Epithelial cell of proximal tubule (primary cell): ENCODE measurements at regions not wholly inside any gene's neighbourhood (a gene's known extent, or its start where the extent isn't known, plus 50 kb on each side); places are given as distances from the start of the nearest gene placed in this dataset.

ENCODE experiments used
- DNase-seq: peaks from one replicate; pipeline ENCODE4 v3.0.0-alpha.2; 2011; ENCODE audit warnings: low read depth
- H3K4me3 ChIP-seq: 2 replicates; pipeline ENCODE4 v1.5.1; 2011; ENCODE audit warnings: low read depth, mild to moderate bottlenecking, low read length
- TF ChIP-seq, protein P1 (sequence below): conservative IDR thresholded peaks from 2 replicates; pipeline ENCODE4 v1.5.1; 2012; ENCODE audit warnings: low read depth, mild to moderate bottlenecking, low read length

DNA sequence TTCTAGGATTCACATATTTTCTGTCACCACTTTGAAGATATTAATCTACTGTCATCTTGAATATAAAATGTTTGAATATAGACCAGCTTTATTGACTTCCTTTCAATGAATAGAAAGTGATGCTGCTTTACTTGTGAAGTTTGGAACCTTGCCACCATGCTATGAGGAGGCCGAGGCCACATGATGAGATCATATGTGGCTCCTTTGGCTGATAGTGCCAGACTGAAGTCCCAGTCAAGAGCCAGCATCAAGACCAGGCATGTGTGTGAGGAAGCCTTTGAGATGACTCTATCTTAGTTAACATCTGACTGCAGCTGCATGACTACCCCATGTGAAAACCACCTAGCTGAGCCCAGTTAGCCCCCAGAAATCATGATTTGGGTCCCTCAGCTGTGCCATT lies 169.5 kb downstream of the OTOR start:
- TF ChIP-seq, protein P1, sequence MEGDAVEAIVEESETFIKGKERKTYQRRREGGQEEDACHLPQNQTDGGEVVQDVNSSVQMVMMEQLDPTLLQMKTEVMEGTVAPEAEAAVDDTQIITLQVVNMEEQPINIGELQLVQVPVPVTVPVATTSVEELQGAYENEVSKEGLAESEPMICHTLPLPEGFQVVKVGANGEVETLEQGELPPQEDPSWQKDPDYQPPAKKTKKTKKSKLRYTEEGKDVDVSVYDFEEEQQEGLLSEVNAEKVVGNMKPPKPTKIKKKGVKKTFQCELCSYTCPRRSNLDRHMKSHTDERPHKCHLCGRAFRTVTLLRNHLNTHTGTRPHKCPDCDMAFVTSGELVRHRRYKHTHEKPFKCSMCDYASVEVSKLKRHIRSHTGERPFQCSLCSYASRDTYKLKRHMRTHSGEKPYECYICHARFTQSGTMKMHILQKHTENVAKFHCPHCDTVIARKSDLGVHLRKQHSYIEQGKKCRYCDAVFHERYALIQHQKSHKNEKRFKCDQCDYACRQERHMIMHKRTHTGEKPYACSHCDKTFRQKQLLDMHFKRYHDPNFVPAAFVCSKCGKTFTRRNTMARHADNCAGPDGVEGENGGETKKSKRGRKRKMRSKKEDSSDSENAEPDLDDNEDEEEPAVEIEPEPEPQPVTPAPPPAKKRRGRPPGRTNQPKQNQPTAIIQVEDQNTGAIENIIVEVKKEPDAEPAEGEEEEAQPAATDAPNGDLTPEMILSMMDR: no peak
- no peak for DNase-seq
- no peak overlapping the region for H3K4me3 ChIP-seq

DNA sequence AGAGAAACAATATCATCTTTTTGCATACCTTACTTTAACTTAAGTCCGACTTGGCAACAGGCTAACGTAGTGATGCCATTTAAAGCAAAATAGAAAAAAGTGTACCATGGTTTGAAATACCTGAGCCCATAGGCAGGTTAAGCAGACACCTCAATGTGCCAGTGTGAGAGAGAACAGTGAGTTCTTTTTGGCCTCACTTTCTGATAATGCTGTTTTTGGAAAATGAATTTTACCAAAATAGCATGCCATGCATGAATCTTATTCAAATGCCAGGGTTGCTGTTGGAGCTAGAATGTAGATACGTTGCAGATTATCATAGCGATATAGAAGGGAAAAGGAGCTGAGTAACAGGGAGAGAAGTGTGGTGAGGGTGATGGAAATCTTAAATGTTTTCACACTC lies 170.2 kb downstream of the OTOR start:
- TF ChIP-seq, protein P1: no peak
- no peak overlapping the region for H3K4me3 ChIP-seq
- no peak for DNase-seq

DNA sequence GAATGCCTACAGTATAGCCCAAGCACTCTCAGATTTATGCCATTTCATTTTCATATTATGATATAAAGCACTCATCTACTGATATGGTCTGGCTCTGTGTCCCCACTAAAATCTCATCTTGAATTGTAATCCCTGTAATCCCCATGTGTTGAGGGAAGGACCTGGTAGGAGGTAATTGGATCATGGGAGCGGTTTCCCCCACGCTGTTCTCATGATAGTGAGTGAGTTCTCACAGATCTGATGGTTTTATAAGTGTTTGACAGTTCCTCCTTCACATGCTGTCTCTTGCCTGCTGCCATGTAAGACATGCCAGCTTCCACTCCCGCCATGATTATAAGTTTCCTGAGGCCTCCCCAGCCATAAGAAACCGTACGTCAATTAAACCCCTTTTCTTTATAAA lies 171.7 kb downstream of the OTOR start:
- no peak for DNase-seq
- TF ChIP-seq, protein P1: no peak
- H3K4me3 ChIP-seq: no peak overlapping the region

DNA sequence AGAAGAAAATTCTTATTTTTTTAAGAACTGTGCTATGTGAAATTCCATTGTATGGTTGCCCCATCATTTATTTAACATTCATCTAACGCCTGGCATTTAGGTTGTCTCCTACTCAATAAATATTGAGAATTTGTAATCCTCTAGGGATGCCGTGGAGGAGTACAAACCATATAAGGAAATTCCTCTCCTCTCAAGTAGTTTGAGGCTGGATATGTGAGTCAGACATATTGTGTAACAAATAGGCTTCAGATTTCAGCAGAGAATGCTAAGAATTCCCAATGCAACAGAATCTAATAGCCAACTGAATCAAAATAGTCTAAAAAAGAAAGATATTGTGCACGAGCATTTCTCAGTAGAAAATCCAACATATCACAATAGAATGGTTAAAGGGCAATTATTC lies 174.7 kb downstream of the OTOR start:
- TF ChIP-seq, protein P1: no peak
- DNase-seq: peak; percentile 80
- H3K4me3 ChIP-seq: no peak overlapping the region

DNA sequence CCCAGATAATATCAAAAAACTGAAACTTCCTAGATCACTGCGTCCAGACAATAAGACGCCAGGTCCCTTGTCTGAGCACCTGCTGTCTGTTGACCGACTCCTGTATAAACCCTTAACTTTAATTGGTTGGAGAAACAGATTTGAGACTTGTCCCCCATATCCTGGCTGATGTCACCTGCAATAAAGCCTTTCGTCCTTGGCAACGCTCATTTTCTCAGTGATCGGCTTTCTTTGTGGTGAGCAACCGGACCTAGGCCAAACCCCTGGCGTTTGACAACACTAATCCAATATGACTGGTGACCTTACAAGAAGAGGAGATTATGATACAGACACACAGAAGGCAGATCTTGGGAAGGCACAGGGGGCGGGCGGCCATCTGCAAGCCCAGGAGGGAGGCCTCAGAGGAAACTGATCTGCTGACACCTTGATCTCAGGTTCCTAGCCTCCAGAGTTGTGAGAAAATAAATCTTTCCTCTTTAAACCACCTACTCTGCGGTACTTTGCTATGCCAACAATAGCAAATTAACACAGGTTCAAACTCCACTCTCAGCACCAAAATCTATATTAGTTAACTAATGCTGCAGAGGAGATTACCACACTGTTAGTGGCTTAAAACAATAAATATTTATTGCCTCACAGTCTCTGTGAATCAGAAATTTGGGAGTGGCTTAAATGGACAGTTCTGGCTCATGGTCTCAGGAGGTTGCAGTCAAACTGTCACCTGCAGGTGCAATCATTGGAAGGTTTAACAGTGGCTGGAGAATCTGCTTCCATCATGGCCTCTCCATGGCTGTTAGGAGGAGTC lies 178.7 kb downstream of the OTOR start:
- DNase-seq: no peak
- TF ChIP-seq, protein P1: no peak
- H3K4me3 ChIP-seq: no peak overlapping the region

DNA sequence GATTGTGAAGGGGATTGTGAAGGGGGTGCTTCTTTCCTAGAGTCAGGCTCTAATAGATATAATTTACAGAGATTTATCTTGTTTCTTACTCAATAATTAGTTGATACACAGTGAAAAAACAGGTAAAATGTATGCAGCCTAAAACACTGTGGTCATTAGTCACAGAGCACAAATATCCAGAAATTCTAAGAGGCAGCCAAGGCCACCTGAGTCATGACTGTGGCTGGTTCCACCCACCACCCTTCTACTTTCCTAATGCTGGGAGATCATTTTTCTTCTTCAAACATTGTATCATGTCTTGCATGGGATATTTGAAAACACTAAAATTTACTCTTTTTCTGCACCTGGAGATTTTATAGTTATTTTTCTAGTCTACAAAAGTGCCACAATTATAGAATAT lies 181.6 kb downstream of the OTOR start:
- no peak for DNase-seq
- H3K4me3 ChIP-seq: no peak overlapping the region

DNA sequence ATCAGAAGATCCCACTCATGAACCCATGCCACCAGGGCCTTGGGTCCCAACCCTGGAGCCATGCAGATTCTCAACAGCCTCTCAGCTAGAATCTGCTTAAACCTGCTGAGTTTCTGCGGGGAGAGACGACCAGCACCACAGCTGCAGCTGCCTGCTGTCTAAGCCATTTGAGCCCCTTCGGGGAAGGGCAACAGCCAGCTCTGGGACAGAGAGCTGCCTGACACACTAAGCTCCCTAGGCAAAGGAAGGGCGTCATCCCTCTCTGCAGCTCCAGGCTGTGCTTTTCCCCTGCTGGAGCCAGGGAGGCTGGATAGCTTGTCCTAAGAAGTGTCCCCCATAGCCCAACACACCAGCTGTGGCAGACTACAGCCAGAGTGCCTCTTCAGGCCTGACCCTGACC lies 182.5 kb downstream of the OTOR start:
- TF ChIP-seq, protein P1: no peak
- DNase-seq: no peak
- no peak overlapping the region for H3K4me3 ChIP-seq

More for the DNA sequence above, 181.6 kb downstream of the OTOR start:
- TF ChIP-seq, protein P1: no peak
